Body of pancreas (tissue), 4 donors: ENCODE measurements at regions not wholly inside any gene's neighbourhood (a gene's known extent, or its start where the extent isn't known, plus 50 kb on each side); places are given as distances from the start of the nearest gene placed in this dataset.

Experiments
- ATAC-seq: fragments of 150-250 bp; one replicate; pipeline ENCODE4 v1.9.1; 2016
- DNase-seq, 4 donors: peaks; one replicate each; pipeline ENCODE4 v3.0.0-alpha.2; 2019
- H3K27ac ChIP-seq, 4 donors: fragments of 200-600 bp; sonication (generic); 1 replicate in 3 of 4; 2 replicates in 1 of 4; pipeline versions ENCODE4 v1.5.1 to v1.6.1; 2016 to 2019; ENCODE audit warnings: mild to moderate bottlenecking in 1 of 4, mixed read lengths in 1 of 4, moderate library complexity in 1 of 4
- H3K27me3 ChIP-seq, 2 donors: fragments of 200-600 bp; sonication (generic); one replicate each; pipeline ENCODE4 v1.6.0; 2016; ENCODE audit warnings: mild to moderate bottlenecking in 1 of 2
- H3K36me3 ChIP-seq, 2 donors: fragments of 200-600 bp; sonication (generic); replicated peaks in 1 of 2; 2 replicates each; pipeline ENCODE4 v1.5.1; 2016; ENCODE audit warnings: low read depth in 2 of 2; ENCODE audit not compliant: insufficient read depth in 1 of 2
- H3K4me1 ChIP-seq: fragments of 200-600 bp; sonication (generic); one replicate; pipeline ENCODE4 v1.6.0; 2016
- H3K4me3 ChIP-seq, 2 donors: fragments of 200-600 bp; sonication (generic); 1 replicate in 1 of 2; 2 replicates in 1 of 2; pipeline ENCODE4 v1.5.1; 2016 to 2019
- H3K9me3 ChIP-seq, 3 donors: fragments of 200-600 bp; sonication (generic); 1 replicate in 2 of 3; 2 replicates in 1 of 3; pipeline ENCODE4 v1.5.1; 2016
- POLR2A ChIP-seq, 3 donors: fragments of 450-650 bp; IDR thresholded peaks; one replicate each; pipeline ENCODE4 v1.6.1; 2016; ENCODE audit warnings: antibody characterized with exemption in 3 of 3, mild to moderate bottlenecking in 2 of 3
- WGBS, 2 donors: methylation state at CpG; one replicate each; pipeline ENCODE4 v1.1.5; 2017; 5-methylcytosine and 5-hydroxymethylcytosine counted together
- intact Hi-C: fragments of 100-400 bp; cut with DNase I; formaldehyde crosslinking; loops from one replicate; pipeline ENCODE4 v1.15.1; 2023
- TF ChIP-seq, protein P1 (sequence below), 7 experiments: fragments of 450-650 bp in 4 of 7; fragments of 200-600 bp in 3 of 7; sonication (generic) in 3 of 7; IDR thresholded peaks; one replicate each; pipeline ENCODE4 v1.5.1; 2016 to 2019; ENCODE audit warnings: antibody characterized with exemption in 7 of 7

DNA sequence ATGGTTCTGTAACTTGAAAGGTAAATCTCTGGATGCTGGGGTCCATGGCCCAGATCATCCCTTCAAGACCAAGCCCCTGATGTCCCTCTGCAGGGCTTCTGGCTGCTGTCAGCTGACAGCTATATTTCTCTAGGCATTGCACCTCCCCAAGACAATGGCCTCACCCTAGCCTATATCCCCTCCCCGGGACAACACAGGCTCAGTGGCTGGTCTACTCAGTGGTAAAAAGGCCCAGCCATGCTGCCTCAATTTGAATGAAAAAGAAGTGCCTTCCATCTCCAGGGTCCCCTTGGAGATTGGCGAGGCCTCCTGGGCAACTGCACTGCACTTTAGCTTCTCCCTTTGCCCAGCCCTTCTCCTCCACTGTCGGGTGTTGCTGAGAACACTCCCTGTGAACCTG is 602.8 kb downstream of the CDH26 start:
- TF ChIP-seq, protein P1, sequence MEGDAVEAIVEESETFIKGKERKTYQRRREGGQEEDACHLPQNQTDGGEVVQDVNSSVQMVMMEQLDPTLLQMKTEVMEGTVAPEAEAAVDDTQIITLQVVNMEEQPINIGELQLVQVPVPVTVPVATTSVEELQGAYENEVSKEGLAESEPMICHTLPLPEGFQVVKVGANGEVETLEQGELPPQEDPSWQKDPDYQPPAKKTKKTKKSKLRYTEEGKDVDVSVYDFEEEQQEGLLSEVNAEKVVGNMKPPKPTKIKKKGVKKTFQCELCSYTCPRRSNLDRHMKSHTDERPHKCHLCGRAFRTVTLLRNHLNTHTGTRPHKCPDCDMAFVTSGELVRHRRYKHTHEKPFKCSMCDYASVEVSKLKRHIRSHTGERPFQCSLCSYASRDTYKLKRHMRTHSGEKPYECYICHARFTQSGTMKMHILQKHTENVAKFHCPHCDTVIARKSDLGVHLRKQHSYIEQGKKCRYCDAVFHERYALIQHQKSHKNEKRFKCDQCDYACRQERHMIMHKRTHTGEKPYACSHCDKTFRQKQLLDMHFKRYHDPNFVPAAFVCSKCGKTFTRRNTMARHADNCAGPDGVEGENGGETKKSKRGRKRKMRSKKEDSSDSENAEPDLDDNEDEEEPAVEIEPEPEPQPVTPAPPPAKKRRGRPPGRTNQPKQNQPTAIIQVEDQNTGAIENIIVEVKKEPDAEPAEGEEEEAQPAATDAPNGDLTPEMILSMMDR (IDR thresholded peaks at IDR 0.05), result no peak
- no peak for TF ChIP-seq POLR2A (IDR thresholded peaks at IDR 0.05)
- DNase-seq (no peak), ATAC-seq (no peak)
- Histone ChIP-seq H3K4me3 (no peak overlapping the region), H3K9me3 (no peaks in the 10 kb centered on the region), H3K27ac (no peak overlapping the region), H3K27me3 (no peaks in the 10 kb centered on the region), H3K4me1 (no peaks in the 10 kb centered on the region), H3K36me3 (no peaks in the 10 kb centered on the region)
- WGBS, 2 donors, result 49 to 75% methylated on average over 3 of the region's 3 CpGs
- intact Hi-C loops, result no loop called here

DNA sequence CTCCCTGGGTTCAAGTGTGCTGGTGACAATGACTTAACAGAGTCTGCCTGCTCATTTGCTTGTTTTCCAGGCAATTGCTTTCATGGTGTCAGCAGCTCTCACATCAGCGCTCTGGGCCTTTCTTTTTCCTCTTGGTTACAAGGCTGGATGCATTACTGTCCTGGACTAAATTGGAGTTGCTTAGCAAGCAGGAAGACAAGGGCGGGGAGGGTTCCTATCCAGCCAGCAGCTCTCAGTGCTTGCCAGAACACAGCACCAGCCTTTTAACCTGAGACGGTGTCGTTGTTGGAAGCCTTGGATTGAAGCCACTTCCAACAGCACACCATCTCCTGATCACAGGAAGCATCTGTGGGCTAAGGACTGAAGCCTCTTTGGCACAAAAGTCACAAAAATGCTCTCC is 606.9 kb downstream of the CDH26 start:
- Histone ChIP-seq H3K27ac (no peak overlapping the region), H3K9me3 (no peaks in the 10 kb centered on the region), H3K4me3 (no peak overlapping the region), H3K4me1 (no peaks in the 10 kb centered on the region), H3K36me3 (no peaks in the 10 kb centered on the region), H3K27me3 (no peaks in the 10 kb centered on the region)
- DNase-seq, result peak in 1 of 4 donors; percentile 4
- intact Hi-C loops, result no loop called here
- ATAC-seq, result no peak
- WGBS, 2 donors, result 60 to 71% methylated on average over 4 of the region's 4 CpGs
- TF ChIP-seq POLR2A (IDR thresholded peaks at IDR 0.05), result no peak
- TF ChIP-seq, protein P1 (IDR thresholded peaks at IDR 0.05), result no peak

DNA sequence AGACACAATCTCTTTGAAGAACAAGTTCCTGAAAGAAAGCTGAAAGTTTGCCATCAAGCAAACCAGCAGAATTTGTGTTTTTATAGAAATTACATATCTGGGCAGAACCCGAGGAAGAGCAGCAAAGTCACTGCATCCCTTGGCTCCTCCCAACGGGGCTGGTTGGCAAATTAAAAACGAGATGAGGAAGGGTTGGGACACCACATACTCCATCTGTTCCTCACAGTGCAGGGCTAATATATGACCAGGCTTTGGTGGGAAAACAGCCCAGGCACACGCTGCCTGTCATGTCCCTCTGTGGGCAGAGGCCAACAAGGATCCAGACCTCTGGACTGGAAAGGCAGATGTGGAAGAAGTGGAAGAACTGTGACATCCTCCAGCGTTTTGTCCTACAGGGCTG is 607.3 kb downstream of the CDH26 start:
- TF ChIP-seq, protein P1 (IDR thresholded peaks at IDR 0.05), result no peak
- no peak for TF ChIP-seq POLR2A (IDR thresholded peaks at IDR 0.05)
- intact Hi-C loops, result no loop called here
- H3K27me3 ChIP-seq, result no peaks in the 10 kb centered on the region
- no peak overlapping the region for H3K4me3 ChIP-seq
- no peak overlapping the region for H3K27ac ChIP-seq
- DNase-seq, result no peak
- 30% methylated on average over 4 to 5 of the region's 5 CpGs for WGBS, 2 donors
- no peaks in the 10 kb centered on the region for H3K9me3 ChIP-seq
- no peaks in the 10 kb centered on the region for H3K36me3 ChIP-seq
- ATAC-seq, result no peak
- no peaks in the 10 kb centered on the region for H3K4me1 ChIP-seq

DNA sequence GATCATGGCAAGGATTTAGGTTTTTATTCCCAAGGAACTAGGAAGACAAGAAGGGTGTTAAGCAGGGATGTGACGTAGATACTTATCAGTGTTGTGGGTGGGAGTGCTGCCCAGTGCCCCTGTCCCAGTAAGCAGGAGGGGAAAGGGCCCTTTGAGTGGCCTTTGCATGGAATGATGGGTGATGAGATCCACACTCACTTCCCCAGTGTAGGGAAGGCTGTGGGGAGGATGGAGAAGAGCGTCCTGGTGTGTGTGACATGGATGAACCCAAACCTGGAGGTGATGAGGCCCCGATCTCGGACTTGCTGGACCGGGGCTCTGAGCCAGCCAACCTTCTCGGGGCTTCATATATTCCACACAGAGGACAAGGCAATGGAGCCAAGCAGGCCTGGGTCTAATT is 610.9 kb downstream of the CDH26 start:
- Histone ChIP-seq H3K4me1 (no peaks in the 10 kb centered on the region), H3K36me3 (no peaks in the 10 kb centered on the region), H3K4me3 (no peak overlapping the region), H3K27ac (no peak overlapping the region), H3K27me3 (no peaks in the 10 kb centered on the region), H3K9me3 (no peaks in the 10 kb centered on the region)
- DNase-seq, result no peak
- 64 to 66% methylated on average over 6 of the region's 6 CpGs for whole genome bisulfite sequencing, 2 donors
- ATAC-seq, result no peak
- TF ChIP-seq, protein P1 (IDR thresholded peaks at IDR 0.05), result no peak
- no peak for TF ChIP-seq POLR2A (IDR thresholded peaks at IDR 0.05)
- intact Hi-C loops, result no loop called here

DNA sequence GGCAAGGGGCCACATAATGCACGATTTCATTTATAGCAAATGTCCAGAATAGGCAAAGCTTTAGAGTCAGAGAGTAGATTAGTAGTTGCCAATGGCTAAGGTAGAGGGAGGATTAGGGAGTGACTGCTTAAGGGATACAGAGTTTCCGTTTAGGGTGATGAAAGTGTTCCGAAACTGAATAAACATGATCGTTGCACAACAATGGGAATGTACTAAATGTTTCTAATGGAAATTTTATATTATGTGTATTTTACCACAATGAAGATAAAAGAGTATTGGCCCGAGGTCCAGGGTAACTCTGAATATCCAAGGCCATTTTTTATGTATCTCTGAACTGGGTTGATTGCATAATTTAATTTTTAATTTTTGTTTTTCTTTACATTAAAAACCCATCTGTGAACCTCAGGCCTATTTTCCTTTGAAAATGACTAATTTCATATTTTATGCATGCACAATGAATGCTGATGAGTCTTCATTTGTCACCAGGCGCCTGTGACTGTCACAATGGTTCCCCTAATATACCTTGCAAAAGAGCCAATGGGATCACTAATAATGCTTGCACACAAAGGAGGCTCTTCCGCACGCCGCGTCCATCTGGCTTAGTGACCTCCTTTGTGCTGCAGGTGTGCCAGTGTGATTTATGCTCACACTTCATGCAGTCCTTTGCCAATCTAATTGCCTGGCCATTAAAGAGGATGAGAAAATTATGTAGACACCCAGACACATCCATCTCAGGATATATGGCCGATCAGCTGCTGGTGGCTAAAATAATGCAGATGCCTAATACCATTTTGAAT is 612.5 kb downstream of the CDH26 start:
- Histone ChIP-seq H3K9me3 (no peaks in the 10 kb centered on the region), H3K36me3 (no peaks in the 10 kb centered on the region), H3K27me3 (no peaks in the 10 kb centered on the region), H3K4me3 (no peak overlapping the region), H3K4me1 (no peaks in the 10 kb centered on the region), H3K27ac (no peak overlapping the region)
- ATAC-seq (no peak), DNase-seq (no peak)
- intact Hi-C loops, result no loop called here
- TF ChIP-seq, protein P1 (IDR thresholded peaks at IDR 0.05), result no peak
- no peak for TF ChIP-seq POLR2A (IDR thresholded peaks at IDR 0.05)
- WGBS, 2 donors, result 72% methylated on average over 11 of the region's 11 CpGs
